Stimulated activated CD8-positive, alpha-beta memory T cell treated with anti-CD3 and anti-CD28 coated beads, Interleukin-4, amount 100 ng/mL, for 48 hours (primary cell): ENCODE measurements at regions not wholly inside any gene's neighbourhood (a gene's known extent, or its start where the extent isn't known, plus 50 kb on each side); places are given as distances from the start of the nearest gene placed in this dataset.
"Not testable (repeated sequence)": the region's sequence is repeated elsewhere in the genome, so short reads cannot be mapped to it uniquely, and the experiment has no call there.

Experiments used
- DNase-seq: peaks from one replicate; pipeline ENCODE4 v3.0.0-alpha.2; 2020

GRCh38 chr13:103625194-103625593 is 559.0 kb upstream of the SLC10A2 start:
- no peak for DNase-seq

DNA sequence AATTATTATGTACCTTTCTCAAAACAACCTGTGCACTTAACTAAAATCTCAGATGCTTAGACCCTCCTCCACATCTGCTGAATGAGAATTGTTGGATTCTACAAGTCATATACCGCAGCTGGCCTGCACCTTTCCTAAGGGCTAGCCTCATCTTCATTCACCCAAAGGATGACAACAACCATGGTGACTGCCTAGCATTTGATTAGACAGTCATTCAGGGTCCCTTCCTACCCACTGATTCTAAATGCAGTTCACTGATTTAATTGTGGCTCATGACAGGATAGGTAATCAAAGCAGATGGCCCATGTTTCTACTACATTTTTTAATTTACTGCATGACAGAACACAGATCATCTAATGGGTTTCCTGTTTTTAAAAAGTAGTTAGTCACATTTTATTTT is 551.9 kb upstream of the SLC10A2 start:
- no peak for DNase-seq

- DNase-seq, result no peak
These were observed 549.6 kb upstream of the SLC10A2 start for GRCh38 chr13:103615771-103616170.

DNA sequence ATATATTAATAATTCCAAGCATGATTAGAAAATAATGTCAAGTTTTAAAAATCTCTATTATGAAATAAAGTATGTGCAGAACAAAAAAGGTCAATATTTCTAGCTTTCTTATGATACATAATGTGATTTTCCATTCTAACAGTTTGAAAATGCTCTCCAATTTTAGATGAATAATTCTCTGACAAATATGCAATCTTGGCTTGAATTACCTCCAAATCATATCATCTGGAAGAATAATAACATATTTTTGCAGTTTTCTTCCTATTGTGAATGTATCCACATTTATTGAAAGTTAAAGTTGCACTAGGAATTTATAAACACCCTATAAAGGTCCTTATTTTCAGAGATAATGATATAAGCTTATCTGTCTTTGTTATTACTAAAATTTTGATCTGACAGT is 548.5 kb upstream of the SLC10A2 start:
- DNase-seq, result no peak

- no peak for DNase-seq
These were observed 541.8 kb upstream of the SLC10A2 start for GRCh38 chr13:103607995-103608394.

GRCh38 chr13:103605546-103606326 is 539.5 kb upstream of the SLC10A2 start:
- no peak for DNase-seq

- not testable (repeated sequence) for DNase-seq
These were observed 533.7 kb upstream of the SLC10A2 start for GRCh38 chr13:103599870-103600269.

DNA sequence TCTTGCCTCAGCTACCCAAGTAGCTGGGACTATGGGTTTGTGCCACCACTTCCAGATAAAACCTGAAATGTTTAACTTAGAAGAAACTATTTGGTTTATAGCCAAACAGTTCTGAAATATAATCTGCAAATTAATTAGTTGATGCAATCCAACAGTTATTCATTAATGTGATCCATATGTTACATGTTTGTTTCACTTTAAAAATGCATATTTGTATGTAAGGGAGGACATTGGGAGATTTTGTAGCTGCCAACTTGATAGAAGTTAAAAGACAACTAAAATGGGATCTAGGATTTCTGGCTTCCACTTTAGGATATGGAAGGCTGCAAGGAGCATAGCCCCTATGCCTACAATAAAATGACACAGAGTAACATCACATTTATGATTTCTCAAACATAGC is 532.5 kb upstream of the SLC10A2 start:
- DNase-seq, result no peak

DNA sequence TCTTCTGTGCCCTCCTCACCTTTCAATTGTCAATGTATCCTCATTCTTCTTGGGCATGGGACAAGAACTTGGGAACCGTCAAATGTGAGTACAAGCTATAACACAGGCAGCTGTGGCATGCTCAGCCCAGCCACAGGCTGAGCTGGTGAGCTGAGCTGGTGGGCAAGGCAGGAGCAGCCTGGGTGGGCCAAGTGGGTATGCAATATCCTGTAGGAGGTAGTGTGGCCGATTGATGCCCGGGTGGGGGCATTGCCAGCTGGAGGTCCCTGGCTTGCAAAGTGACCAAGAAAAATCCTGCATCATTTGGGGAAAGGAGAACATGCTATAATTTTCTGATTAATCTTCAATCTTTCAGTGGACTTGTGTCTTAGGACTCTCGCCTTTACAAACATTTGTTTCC is 507.2 kb upstream of the SLC10A2 start:
- DNase-seq, result no peak

GRCh38 chr13:103568314-103568713 is 502.1 kb upstream of the SLC10A2 start:
- no peak for DNase-seq

GRCh38 chr13:103557878-103558277 is 491.7 kb upstream of the SLC10A2 start:
- no peak for DNase-seq

- no peak for DNase-seq
These were observed 490.5 kb upstream of the SLC10A2 start for GRCh38 chr13:103556681-103557080.

DNA sequence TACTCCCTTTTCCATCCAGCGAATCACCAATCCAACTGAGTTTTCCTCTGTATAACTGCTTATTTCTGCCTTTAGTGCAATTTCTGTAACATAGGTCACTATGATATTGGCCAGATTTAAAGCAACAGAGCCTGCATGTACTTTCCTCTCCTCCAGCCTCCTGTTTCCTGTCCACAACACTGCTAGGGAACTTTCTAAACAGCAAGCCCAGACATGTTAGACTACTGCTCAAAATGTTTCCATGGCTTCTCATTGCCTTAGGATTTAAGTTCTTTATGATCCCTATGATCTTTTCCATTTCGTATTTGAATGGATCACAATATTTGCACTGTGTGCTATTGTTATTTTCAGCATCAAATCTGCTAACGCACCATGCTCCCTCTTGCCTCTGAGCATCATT is 481.7 kb upstream of the SLC10A2 start:
- DNase-seq, result no peak

DNA sequence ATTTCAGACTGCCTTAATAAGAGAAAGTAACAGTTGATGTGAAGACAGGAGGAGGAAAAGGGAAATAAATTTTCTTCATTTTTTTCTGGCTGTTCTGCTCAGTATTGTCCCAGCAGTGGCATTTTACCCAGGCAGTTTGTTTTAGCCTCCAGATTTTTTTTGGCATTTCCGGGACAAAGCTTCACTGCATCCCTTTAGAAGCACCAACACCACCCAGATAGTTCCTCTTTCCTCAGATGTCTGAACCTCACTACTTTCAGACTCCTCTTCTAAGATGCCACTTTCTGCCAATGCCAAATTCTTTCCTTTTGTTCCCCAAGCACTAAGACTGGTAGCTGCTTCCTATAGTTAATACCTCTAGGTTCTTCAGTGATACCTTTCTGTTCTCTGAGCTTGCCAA is 480.1 kb upstream of the SLC10A2 start:
- DNase-seq, result no peak

DNA sequence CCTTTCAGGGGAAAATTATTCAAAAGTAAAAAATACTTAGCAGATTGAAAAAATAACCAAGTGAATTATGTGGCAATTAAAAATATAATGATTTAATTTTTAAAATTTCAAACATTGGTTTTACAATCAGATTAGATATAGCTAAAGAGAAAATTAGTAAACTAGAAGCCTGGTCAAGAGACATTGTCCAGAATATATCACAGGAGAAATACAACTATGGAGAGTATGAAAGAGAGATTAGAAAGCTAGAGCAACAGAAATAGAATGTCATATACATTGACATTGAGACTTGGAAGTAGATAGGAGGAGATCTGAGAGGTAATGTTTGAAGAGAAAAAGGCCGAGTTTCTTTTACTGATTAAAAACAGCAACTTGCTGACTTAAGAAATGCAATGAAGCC is 476.4 kb upstream of the SLC10A2 start:
- DNase-seq, result no peak

DNA sequence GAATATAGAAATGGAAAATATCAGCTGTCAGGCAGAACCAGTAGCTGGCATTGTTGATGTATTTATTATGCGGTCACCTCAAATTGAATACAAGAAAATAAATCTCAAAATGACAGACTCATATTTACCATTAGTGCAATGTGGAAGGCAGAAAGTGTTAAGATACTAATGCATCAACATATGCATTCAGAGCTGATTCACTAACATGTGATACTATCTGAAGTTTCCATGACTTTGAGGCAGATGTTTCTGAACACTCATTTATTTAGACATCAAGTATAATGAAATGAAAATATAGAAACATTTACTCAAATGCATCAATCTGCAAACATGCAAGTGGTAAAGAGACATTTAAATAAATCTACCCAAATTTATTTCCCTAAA is 474.2 kb upstream of the SLC10A2 start:
- no peak for DNase-seq

- DNase-seq, result no peak
These were observed 473.6 kb upstream of the SLC10A2 start for GRCh38 chr13:103539721-103540381.

DNA sequence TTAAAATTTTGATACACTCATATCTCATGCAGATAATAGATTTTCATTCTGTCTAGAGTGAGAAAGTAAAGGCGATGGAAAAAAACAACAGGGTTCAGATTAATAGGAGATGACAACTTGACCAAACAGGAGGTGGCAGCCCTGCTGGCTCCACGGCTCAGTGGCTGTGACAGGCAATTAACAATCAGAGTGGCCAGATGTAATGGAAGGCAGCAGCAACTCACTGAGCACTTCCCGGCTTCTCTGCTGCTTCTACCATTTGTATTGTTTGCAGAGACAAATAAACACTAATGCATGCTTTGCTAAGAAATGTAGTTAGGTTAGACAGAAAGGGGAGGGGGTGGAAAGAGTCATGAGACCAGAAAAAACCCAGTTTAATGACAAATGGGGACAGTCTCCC is 473.0 kb upstream of the SLC10A2 start:
- DNase-seq, result no peak

- DNase-seq, result no peak
These were observed 471.4 kb upstream of the SLC10A2 start for GRCh38 chr13:103537616-103538015.

GRCh38 chr13:103531278-103531677 is 465.1 kb upstream of the SLC10A2 start:
- DNase-seq, result no peak

DNA sequence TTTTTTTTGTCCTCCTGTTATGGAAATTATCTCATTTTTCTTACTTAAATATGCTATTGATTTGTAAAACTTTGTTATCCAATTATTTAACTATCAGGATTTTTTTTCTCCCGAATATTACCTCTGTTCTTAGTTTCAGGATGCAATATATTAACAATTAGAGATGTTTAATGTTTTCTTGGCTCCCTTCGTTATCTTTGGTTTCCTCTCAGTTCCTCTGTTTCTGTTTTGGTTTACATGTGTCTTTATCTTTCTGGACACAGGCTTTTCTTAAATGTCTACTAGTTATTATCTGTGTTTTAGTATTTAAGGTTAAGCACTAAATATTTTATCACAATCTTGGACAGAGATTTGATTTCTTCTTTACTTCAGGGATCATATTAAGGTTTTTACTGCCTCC is 462.2 kb upstream of the SLC10A2 start:
- no peak for DNase-seq

GRCh38 chr13:103525530-103525929 is 459.3 kb upstream of the SLC10A2 start:
- no peak for DNase-seq

DNA sequence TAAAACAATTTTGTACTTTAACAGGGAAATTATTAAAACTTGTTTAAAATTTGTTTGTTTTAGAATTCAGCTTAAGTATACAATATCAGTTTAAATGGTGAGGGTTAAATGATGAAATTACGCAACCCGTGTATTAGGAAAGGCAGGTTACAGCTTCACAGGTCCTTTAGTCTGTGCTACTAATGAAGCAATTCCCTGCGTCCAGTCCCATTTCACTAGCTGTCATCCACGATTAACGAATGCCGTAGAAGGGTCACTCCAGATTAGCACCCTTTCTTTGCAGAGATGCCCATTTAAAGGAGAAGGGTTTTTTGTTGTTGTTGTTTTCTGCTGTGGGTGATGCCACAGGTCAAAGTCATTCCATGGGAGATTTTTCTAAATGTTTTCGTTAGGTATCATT is 457.6 kb upstream of the SLC10A2 start:
- DNase-seq, result no peak

- DNase-seq, result no peak
These were observed 455.3 kb upstream of the SLC10A2 start for GRCh38 chr13:103521532-103521931.

DNA sequence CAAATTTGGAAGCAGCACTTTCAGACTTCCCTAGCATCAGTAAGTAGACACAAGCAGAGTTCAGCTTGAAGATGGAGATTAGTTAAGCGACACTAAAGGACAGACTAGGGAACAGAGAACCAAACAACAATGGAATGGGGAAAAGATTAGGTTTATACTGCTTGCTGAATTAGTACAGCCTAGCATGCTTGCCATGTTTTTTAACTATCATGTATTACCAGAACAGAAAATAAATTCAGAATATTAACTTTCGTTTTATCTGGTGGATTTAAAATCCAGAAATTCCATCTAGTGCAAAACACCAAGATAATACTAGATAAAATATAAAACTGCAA is 451.5 kb upstream of the SLC10A2 start:
- DNase-seq, result no peak
